CD14-positive monocyte (primary cell): ENCODE measurements at regions not wholly inside any gene's neighbourhood (a gene's known extent, or its start where the extent isn't known, plus 50 kb on each side); places are given as distances from the start of the nearest gene placed in this dataset.

ENCODE experiments used
- DNase-seq, 3 donors: peaks; one replicate each; pipeline ENCODE4 v3.0.0-alpha.2; 2011 to 2022
- H2AFZ ChIP-seq: 2 replicates; pipeline ENCODE4 v1.6.0; 2012; ENCODE audit warnings: mild to moderate bottlenecking, low read depth, low read length, inconsistent platforms; ENCODE audit not compliant: insufficient read depth, poor library complexity, severe bottlenecking
- H3K27ac ChIP-seq, 2 donors: 1 replicate in 1 of 2; 2 replicates in 1 of 2; pipeline ENCODE4 v1.5.1; 2012 to 2013; ENCODE audit warnings: low read length in 2 of 2, control low read depth in 1 of 2, inconsistent platforms in 1 of 2, low read depth in 1 of 2, mild to moderate bottlenecking in 1 of 2
- H3K27me3 ChIP-seq, 2 donors: one replicate each; pipeline versions ENCODE4 v1.6.0 to v1.6.1; 2011 to 2013; ENCODE audit warnings: low read length in 2 of 2; ENCODE audit not compliant: control insufficient read depth in 2 of 2, insufficient read depth in 2 of 2
- H3K36me3 ChIP-seq, 2 donors: replicated peaks in 1 of 2; 1 replicate in 1 of 2; 2 replicates in 1 of 2; pipeline versions ENCODE4 v1.5.1 to v1.6.1; 2012 to 2013; ENCODE audit warnings: low read length in 2 of 2, control low read depth in 1 of 2, inconsistent platforms in 1 of 2, mild to moderate bottlenecking in 1 of 2; ENCODE audit not compliant: insufficient read depth in 2 of 2, control insufficient read depth in 1 of 2
- H3K4me1 ChIP-seq, 2 donors: 1 replicate in 1 of 2; 2 replicates in 1 of 2; pipeline versions ENCODE4 v1.5.1 to v1.6.1; 2012 to 2013; ENCODE audit warnings: low read length in 2 of 2, control low read depth in 1 of 2, inconsistent platforms in 1 of 2, mild to moderate bottlenecking in 1 of 2, moderate library complexity in 1 of 2; ENCODE audit not compliant: insufficient read depth in 2 of 2, control insufficient read depth in 1 of 2
- H3K4me2 ChIP-seq: replicated peaks from 2 replicates; pipeline ENCODE3; 2012; ENCODE audit warnings: low read length, moderate library complexity, mild to moderate bottlenecking; ENCODE audit not compliant: poor library complexity, severe bottlenecking; ENCODE audit errors: extremely low read depth
- H3K4me3 ChIP-seq, 3 experiments: fragments of 200-600 bp in 1 of 3; sonication (generic) in 1 of 3; replicated peaks in 1 of 3; 1 replicate in 2 of 3; 2 replicates in 1 of 3; pipeline ENCODE4 v1.5.1; 2011 to 2013; ENCODE audit warnings: low read length in 3 of 3, mild to moderate bottlenecking in 3 of 3, control low read depth in 2 of 3, low read depth in 2 of 3, inconsistent platforms in 1 of 3, moderate library complexity in 1 of 3
- H3K79me2 ChIP-seq: 2 replicates; pipeline ENCODE4 v1.6.0; 2012; ENCODE audit warnings: mild to moderate bottlenecking, control low read depth, inconsistent platforms, low read length, moderate library complexity; ENCODE audit not compliant: insufficient read depth
- H3K9ac ChIP-seq: 2 replicates; pipeline ENCODE4 v1.6.0; 2017; ENCODE audit warnings: low read length, mild to moderate bottlenecking; ENCODE audit not compliant: insufficient read depth, poor library complexity, severe bottlenecking
- H3K9me3 ChIP-seq, 2 donors: replicated peaks in 1 of 2; 1 replicate in 1 of 2; 2 replicates in 1 of 2; pipeline versions ENCODE4 v1.5.1 to v1.6.1; 2012 to 2013; ENCODE audit warnings: low read length in 2 of 2, control low read depth in 1 of 2; ENCODE audit not compliant: control insufficient read depth in 1 of 2, insufficient read depth in 1 of 2
- H4K20me1 ChIP-seq: 2 replicates; pipeline ENCODE4 v1.6.0; 2012; ENCODE audit warnings: mild to moderate bottlenecking, low read length, control low read depth, moderate library complexity; ENCODE audit not compliant: insufficient read depth
- H3K27ac Mint-ChIP-seq, 7 donors: one replicate each; pipeline ENCODE4 v1.8.0; 2020; ENCODE audit warnings: mild to moderate bottlenecking in 7 of 7, mixed read lengths in 7 of 7, moderate library complexity in 6 of 7, inconsistent platforms in 2 of 7
- H3K27me3 Mint-ChIP-seq, 3 donors: one replicate each; pipeline ENCODE4 v1.8.0; 2021 to 2022; ENCODE audit warnings: low read depth in 3 of 3, mild to moderate bottlenecking in 3 of 3, mixed read lengths in 3 of 3, moderate library complexity in 3 of 3, inconsistent platforms in 1 of 3
- H3K36me3 Mint-ChIP-seq, 2 donors: one replicate each; pipeline ENCODE4 v1.8.0; 2020; ENCODE audit warnings: mixed read lengths in 2 of 2, inconsistent platforms in 1 of 2, mild to moderate bottlenecking in 1 of 2
- H3K4me1 Mint-ChIP-seq: one replicate; pipeline ENCODE4 v1.8.0; 2020; ENCODE audit warnings: mild to moderate bottlenecking, mixed read lengths
- H3K4me3 Mint-ChIP-seq, 2 donors: one replicate each; pipeline ENCODE4 v1.8.0; 2020; ENCODE audit warnings: mild to moderate bottlenecking in 2 of 2, mixed read lengths in 2 of 2, moderate library complexity in 1 of 2
- H3K9me3 Mint-ChIP-seq, 7 donors: one replicate each; pipeline ENCODE4 v1.8.0; 2020 to 2022; ENCODE audit warnings: mixed read lengths in 7 of 7, mild to moderate bottlenecking in 6 of 7, moderate library complexity in 6 of 7, inconsistent platforms in 2 of 7
- WGBS: methylation state at CpG from one replicate; pipeline ENCODE4 v1.1.5; 2013; ENCODE audit warnings: missing lambda C conversion rate; ENCODE audit not compliant: insufficient coverage; 5-methylcytosine and 5-hydroxymethylcytosine counted together
- intact Hi-C, 2 donors: fragments of 100-400 bp; cut with micrococcal nuclease; formaldehyde crosslinking; loops; one replicate each; pipeline versions ENCODE4 v1.15.0 to v1.15.1; 2023
- TF ChIP-seq, protein P1 (sequence below): fragments of 200-600 bp; IDR thresholded peaks from one replicate; pipeline ENCODE4 v1.8.0; 2022; ENCODE audit warnings: antibody characterized with exemption, mild to moderate bottlenecking

DNA sequence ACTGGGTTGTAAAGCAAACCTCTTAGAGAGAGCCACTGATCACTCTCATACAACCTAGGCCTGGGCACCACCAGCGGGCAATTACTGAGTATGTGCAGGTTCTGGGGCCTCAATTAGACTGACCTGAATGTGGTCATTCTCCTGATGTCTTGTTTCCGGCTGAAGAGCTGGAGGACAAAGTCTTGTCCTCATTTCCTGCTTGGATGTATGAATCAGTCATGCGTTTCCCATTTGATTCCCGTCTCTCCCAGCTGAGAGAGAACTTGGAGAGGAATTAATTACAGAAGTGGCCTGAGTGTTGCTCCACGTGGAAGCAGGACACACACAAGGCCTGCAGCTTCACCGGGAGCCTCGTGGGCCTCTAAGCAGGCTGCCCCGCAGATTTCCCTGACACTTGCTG, 799.3 kb upstream of the ARGLU1 start:
- 84% methylated on average over 8 of the region's 8 CpGs for WGBS
- no peaks in the 10 kb centered on the region for H3K4me1 ChIP-seq
- intact Hi-C loops = no loop called here
- no peaks in the 10 kb centered on the region for H4K20me1 ChIP-seq
- TF ChIP-seq, protein P1, sequence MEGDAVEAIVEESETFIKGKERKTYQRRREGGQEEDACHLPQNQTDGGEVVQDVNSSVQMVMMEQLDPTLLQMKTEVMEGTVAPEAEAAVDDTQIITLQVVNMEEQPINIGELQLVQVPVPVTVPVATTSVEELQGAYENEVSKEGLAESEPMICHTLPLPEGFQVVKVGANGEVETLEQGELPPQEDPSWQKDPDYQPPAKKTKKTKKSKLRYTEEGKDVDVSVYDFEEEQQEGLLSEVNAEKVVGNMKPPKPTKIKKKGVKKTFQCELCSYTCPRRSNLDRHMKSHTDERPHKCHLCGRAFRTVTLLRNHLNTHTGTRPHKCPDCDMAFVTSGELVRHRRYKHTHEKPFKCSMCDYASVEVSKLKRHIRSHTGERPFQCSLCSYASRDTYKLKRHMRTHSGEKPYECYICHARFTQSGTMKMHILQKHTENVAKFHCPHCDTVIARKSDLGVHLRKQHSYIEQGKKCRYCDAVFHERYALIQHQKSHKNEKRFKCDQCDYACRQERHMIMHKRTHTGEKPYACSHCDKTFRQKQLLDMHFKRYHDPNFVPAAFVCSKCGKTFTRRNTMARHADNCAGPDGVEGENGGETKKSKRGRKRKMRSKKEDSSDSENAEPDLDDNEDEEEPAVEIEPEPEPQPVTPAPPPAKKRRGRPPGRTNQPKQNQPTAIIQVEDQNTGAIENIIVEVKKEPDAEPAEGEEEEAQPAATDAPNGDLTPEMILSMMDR = no peak
- no peak overlapping the region for H2AFZ ChIP-seq
- Mint-ChIP-seq H3K9me3 (peaks cover 0 to 2% (median 0%) of the 10 kb centered on the region in 7 donors), H3K27ac (no peak overlapping the region), H3K36me3 (no peaks in the 10 kb centered on the region), H3K27me3 (peaks cover 0 to 2% (median 0%) of the 10 kb centered on the region in 3 donors), H3K4me1 (no peaks in the 10 kb centered on the region), H3K4me3 (no peak overlapping the region)
- H3K27me3 ChIP-seq = no peaks in the 10 kb centered on the region
- no peaks in the 10 kb centered on the region for H3K36me3 ChIP-seq
- peaks cover 0 to 3% of the 10 kb centered on the region in 2 donors for H3K9me3 ChIP-seq
- H3K4me3 ChIP-seq = no peak overlapping the region
- H3K4me2 ChIP-seq = no peak overlapping the region
- no peak overlapping the region for H3K27ac ChIP-seq
- H3K9ac ChIP-seq = no peak overlapping the region
- no peaks in the 10 kb centered on the region for H3K79me2 ChIP-seq
- DNase-seq = no peak

DNA sequence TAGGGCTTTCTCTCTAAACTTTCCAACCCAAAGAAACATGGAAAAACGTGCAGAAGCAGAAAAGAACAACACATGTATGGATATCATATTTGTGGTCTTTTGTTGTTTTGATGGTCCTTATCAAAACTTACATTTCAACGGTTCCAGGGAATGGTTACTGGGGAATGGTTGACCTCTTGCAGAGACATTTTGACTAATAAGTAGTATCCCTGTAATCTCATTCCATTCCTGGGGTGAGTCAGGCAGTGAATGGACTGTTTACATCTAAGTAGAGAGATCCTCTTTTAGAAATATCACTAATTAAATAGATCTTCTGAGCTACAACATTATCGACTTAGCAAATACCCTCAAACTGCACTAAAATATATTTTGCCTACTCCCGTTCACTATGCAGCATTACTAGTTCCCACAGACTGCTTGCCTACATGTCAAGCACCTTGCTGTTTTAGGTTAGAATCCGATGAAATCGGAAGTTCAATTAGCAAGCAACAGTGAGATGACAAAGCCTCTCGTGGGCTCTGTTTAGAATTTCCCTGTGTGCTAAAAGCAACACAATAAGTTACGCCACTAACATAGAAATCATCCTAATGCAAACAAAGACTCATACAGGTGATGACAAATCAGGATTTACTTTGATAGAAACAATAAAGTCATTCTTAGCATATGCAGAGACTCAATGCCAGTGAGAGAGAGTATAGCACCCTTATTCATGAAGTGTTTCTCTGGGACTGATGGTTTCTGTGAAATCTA, 797.7 kb upstream of the ARGLU1 start:
- Mint-ChIP-seq H3K36me3 (no peaks in the 10 kb centered on the region), H3K27me3 (peaks cover 0 to 2% (median 0%) of the 10 kb centered on the region in 3 donors), H3K4me3 (no peak overlapping the region), H3K9me3 (peaks cover 0 to 2% (median 1%) of the 10 kb centered on the region in 7 donors), H3K4me1 (no peaks in the 10 kb centered on the region), H3K27ac (no peak overlapping the region)
- no peak for DNase-seq
- Histone ChIP-seq H2AFZ (no peak overlapping the region), H3K4me1 (no peaks in the 10 kb centered on the region), H4K20me1 (no peaks in the 10 kb centered on the region), H3K79me2 (no peaks in the 10 kb centered on the region), H3K27me3 (no peaks in the 10 kb centered on the region), H3K4me2 (no peak overlapping the region), H3K9ac (no peak overlapping the region), H3K9me3 (peaks cover 0 to 3% of the 10 kb centered on the region in 2 donors), H3K27ac (no peak overlapping the region), H3K36me3 (no peaks in the 10 kb centered on the region), H3K4me3 (no peak overlapping the region)
- intact Hi-C loops = no loop called here
- WGBS = 90% methylated on average over 4 of the region's 8 CpGs
- TF ChIP-seq, protein P1 = no peak
